ENCODE measurements at regions not wholly inside any gene's neighbourhood (a gene's known extent, or its start where the extent isn't known, plus 50 kb on each side); places are given as distances from the start of the nearest gene placed in this dataset.
A peak's percentile ranks its signal among the peaks of the same experiment; 100 is the strongest.
"Not testable (repeated sequence)": the region's sequence is repeated elsewhere in the genome, so short reads cannot be mapped to it uniquely, and the experiment has no call there.

- peaks cover 3 to 5% (median 3%) of the 10 kb centered on the region in 3 donors for H3K9me3 Mint-ChIP-seq
- Histone ChIP-seq H3K27me3 (replicated peaks in 1 of 2; ENCODE audit: control insufficient read depth in 2 of 2, extremely low read depth in 1 of 2, insufficient read depth in 2 of 2, low read length in 1 of 2) (no peaks in the 10 kb centered on the region), H3K27ac (ENCODE audit: low read length) (no peak overlapping the region), H3K4me1 (ENCODE audit: control insufficient read depth in 1 of 2, extremely low read depth in 1 of 2, insufficient read depth in 2 of 2, low read length in 2 of 2) (no peaks in the 10 kb centered on the region), H3K36me3 (ENCODE audit: control insufficient read depth in 2 of 2, extremely low read depth in 1 of 2, insufficient read depth in 1 of 2, low read length in 1 of 2) (no peaks in the 10 kb centered on the region), H3K9me3 (no peaks in the 10 kb centered on the region), H3K4me3 (ENCODE audit: control insufficient read depth in 1 of 2, extremely low read depth in 1 of 2, low read length in 1 of 2) (no peak overlapping the region)
- WGBS (ENCODE audit: insufficient coverage) = 57% methylated on average over 1 of the region's 1 CpG
- no peaks in the 10 kb centered on the region for H3K36me3 Mint-ChIP-seq
- CTCF ChIA-PET = no interaction called here
- DNase-seq (no peak), ATAC-seq (replicated peaks in 1 of 4) (no peak)
- no peaks in the 10 kb centered on the region for H3K4me1 Mint-ChIP-seq
- no peaks in the 10 kb centered on the region for H3K27me3 Mint-ChIP-seq
- H3K27ac Mint-ChIP-seq = no peak overlapping the region
- no peak overlapping the region for H3K4me3 Mint-ChIP-seq
- POLR2A ChIA-PET = no interaction called here
Measured at GRCh38 chr4:85039526-85039925, 73.0 kb upstream of the WDFY3 start.

GRCh38 chr4:85043812-85044496, 77.5 kb upstream of the WDFY3 start:
- H3K36me3 ChIP-seq (ENCODE audit: control insufficient read depth in 2 of 2, extremely low read depth in 1 of 2, insufficient read depth in 1 of 2, low read length in 1 of 2); H3K36me3 Mint-ChIP-seq; H3K27ac ChIP-seq (ENCODE audit: low read length); H3K4me1 ChIP-seq (ENCODE audit: control insufficient read depth in 1 of 2, extremely low read depth in 1 of 2, insufficient read depth in 2 of 2, low read length in 2 of 2); H3K4me3 Mint-ChIP-seq; H3K9me3 Mint-ChIP-seq; POLR2A ChIA-PET; H3K4me1 Mint-ChIP-seq; H3K27me3 ChIP-seq (replicated peaks in 1 of 2; ENCODE audit: control insufficient read depth in 2 of 2, extremely low read depth in 1 of 2, insufficient read depth in 2 of 2, low read length in 1 of 2); H3K4me3 ChIP-seq (ENCODE audit: control insufficient read depth in 1 of 2, extremely low read depth in 1 of 2, low read length in 1 of 2); H3K27ac Mint-ChIP-seq; H3K9me3 ChIP-seq; H3K27me3 Mint-ChIP-seq: not testable (repeated sequence)
- peak in 3 of 35 experiments; percentile 1 to 20 (median 1) for DNase-seq
- ATAC-seq (replicated peaks in 1 of 4) = peak in 1 of 4 experiments; percentile 9
- WGBS (ENCODE audit: insufficient coverage) = 77% methylated on average over 5 of the region's 6 CpGs
- CTCF ChIA-PET = interaction anchor here in 1 of 2 donors (0.5 kb wide), 1 partner anchor 83 kb away, joined by 3 read pairs; no protein-coding TSS in a partner anchor

GRCh38 chr4:85050736-85051135, 84.2 kb upstream of the WDFY3 start:
- Mint-ChIP-seq H3K27ac (no peak overlapping the region), H3K4me3 (no peak overlapping the region), H3K9me3 (peaks cover 6 to 15% (median 6%) of the 10 kb centered on the region in 3 donors), H3K4me1 (no peaks in the 10 kb centered on the region), H3K36me3 (no peaks in the 10 kb centered on the region), H3K27me3 (no peaks in the 10 kb centered on the region)
- ChIA-PET CTCF (no interaction called here), POLR2A (no interaction called here)
- WGBS (ENCODE audit: insufficient coverage) = no CpG with 5 or more reads among the region's 1 CpG
- Histone ChIP-seq H3K27ac (ENCODE audit: low read length) (no peak overlapping the region), H3K27me3 (replicated peaks in 1 of 2; ENCODE audit: control insufficient read depth in 2 of 2, extremely low read depth in 1 of 2, insufficient read depth in 2 of 2, low read length in 1 of 2) (peaks cover 0 to 2% of the 10 kb centered on the region in 2 experiments), H3K9me3 (no peaks in the 10 kb centered on the region), H3K4me1 (ENCODE audit: control insufficient read depth in 1 of 2, extremely low read depth in 1 of 2, insufficient read depth in 2 of 2, low read length in 2 of 2) (no peaks in the 10 kb centered on the region), H3K4me3 (ENCODE audit: control insufficient read depth in 1 of 2, extremely low read depth in 1 of 2, low read length in 1 of 2) (no peak overlapping the region), H3K36me3 (ENCODE audit: control insufficient read depth in 2 of 2, extremely low read depth in 1 of 2, insufficient read depth in 1 of 2, low read length in 1 of 2) (no peaks in the 10 kb centered on the region)
- ATAC-seq (replicated peaks in 1 of 4) (no peak), DNase-seq (no peak)

GRCh38 chr4:85051526-85051925, 85.0 kb upstream of the WDFY3 start:
- ChIA-PET CTCF (no interaction called here), POLR2A (no interaction called here)
- no peak for DNase-seq
- Mint-ChIP-seq H3K27me3 (no peaks in the 10 kb centered on the region), H3K36me3 (no peaks in the 10 kb centered on the region), H3K4me1 (no peaks in the 10 kb centered on the region), H3K4me3 (no peak overlapping the region), H3K27ac (no peak overlapping the region), H3K9me3 (peaks cover 6 to 10% (median 6%) of the 10 kb centered on the region in 3 donors)
- no peak overlapping the region for H3K4me3 ChIP-seq (ENCODE audit: control insufficient read depth in 1 of 2, extremely low read depth in 1 of 2, low read length in 1 of 2)
- no peaks in the 10 kb centered on the region for H3K36me3 ChIP-seq (ENCODE audit: control insufficient read depth in 2 of 2, extremely low read depth in 1 of 2, insufficient read depth in 1 of 2, low read length in 1 of 2)
- H3K9me3 ChIP-seq = no peaks in the 10 kb centered on the region
- peaks cover 0 to 2% of the 10 kb centered on the region in 2 experiments for H3K27me3 ChIP-seq (replicated peaks in 1 of 2; ENCODE audit: control insufficient read depth in 2 of 2, extremely low read depth in 1 of 2, insufficient read depth in 2 of 2, low read length in 1 of 2)
- no peaks in the 10 kb centered on the region for H3K4me1 ChIP-seq (ENCODE audit: control insufficient read depth in 1 of 2, extremely low read depth in 1 of 2, insufficient read depth in 2 of 2, low read length in 2 of 2)
- no peak for ATAC-seq (replicated peaks in 1 of 4)
- H3K27ac ChIP-seq (ENCODE audit: low read length) = no peak overlapping the region
- WGBS (ENCODE audit: insufficient coverage) = 0% methylated on average over 1 of the region's 2 CpGs

- H3K9me3 Mint-ChIP-seq; H3K9me3 ChIP-seq; ATAC-seq (replicated peaks in 1 of 4); H3K27me3 Mint-ChIP-seq; H3K4me1 ChIP-seq (ENCODE audit: control insufficient read depth in 1 of 2, extremely low read depth in 1 of 2, insufficient read depth in 2 of 2, low read length in 2 of 2); DNase-seq; H3K4me3 Mint-ChIP-seq; H3K27ac ChIP-seq (ENCODE audit: low read length); H3K27ac Mint-ChIP-seq; POLR2A ChIA-PET; CTCF ChIA-PET; H3K36me3 ChIP-seq (ENCODE audit: control insufficient read depth in 2 of 2, extremely low read depth in 1 of 2, insufficient read depth in 1 of 2, low read length in 1 of 2); H3K36me3 Mint-ChIP-seq; H3K4me1 Mint-ChIP-seq; H3K4me3 ChIP-seq (ENCODE audit: control insufficient read depth in 1 of 2, extremely low read depth in 1 of 2, low read length in 1 of 2); H3K27me3 ChIP-seq (replicated peaks in 1 of 2; ENCODE audit: control insufficient read depth in 2 of 2, extremely low read depth in 1 of 2, insufficient read depth in 2 of 2, low read length in 1 of 2): not testable (repeated sequence)
- 80% methylated on average over 1 of the region's 3 CpGs for WGBS (ENCODE audit: insufficient coverage)
Measured at GRCh38 chr4:85054925-85055324, 88.4 kb upstream of the WDFY3 start.

GRCh38 chr4:85058551-85058950, 92.1 kb upstream of the WDFY3 start:
- no peak overlapping the region for H3K4me3 ChIP-seq (ENCODE audit: control insufficient read depth in 1 of 2, extremely low read depth in 1 of 2, low read length in 1 of 2)
- peaks cover 0 to 9% (median 4%) of the 10 kb centered on the region in 3 donors for H3K9me3 Mint-ChIP-seq
- peaks cover 0 to 2% of the 10 kb centered on the region in 2 experiments for H3K27me3 ChIP-seq (replicated peaks in 1 of 2; ENCODE audit: control insufficient read depth in 2 of 2, extremely low read depth in 1 of 2, insufficient read depth in 2 of 2, low read length in 1 of 2)
- WGBS (ENCODE audit: insufficient coverage) = 100% methylated on average over 1 of the region's 3 CpGs
- ChIA-PET POLR2A (no interaction called here), CTCF (no interaction called here)
- H3K27ac Mint-ChIP-seq = no peak overlapping the region
- no peak for DNase-seq
- H3K36me3 Mint-ChIP-seq = no peaks in the 10 kb centered on the region
- H3K27ac ChIP-seq (ENCODE audit: low read length) = no peak overlapping the region
- no peaks in the 10 kb centered on the region for H3K4me1 Mint-ChIP-seq
- no peak for ATAC-seq (replicated peaks in 1 of 4)
- H3K4me3 Mint-ChIP-seq = no peak overlapping the region
- H3K9me3 ChIP-seq = no peaks in the 10 kb centered on the region
- H3K4me1 ChIP-seq (ENCODE audit: control insufficient read depth in 1 of 2, extremely low read depth in 1 of 2, insufficient read depth in 2 of 2, low read length in 2 of 2) = no peaks in the 10 kb centered on the region
- H3K36me3 ChIP-seq (ENCODE audit: control insufficient read depth in 2 of 2, extremely low read depth in 1 of 2, insufficient read depth in 1 of 2, low read length in 1 of 2) = no peaks in the 10 kb centered on the region
- peaks cover 0 to 3% of the 10 kb centered on the region in 2 donors for H3K27me3 Mint-ChIP-seq

- Mint-ChIP-seq H3K27me3 (peaks cover 0 to 3% of the 10 kb centered on the region in 2 donors), H3K4me3 (no peak overlapping the region), H3K27ac (no peak overlapping the region), H3K4me1 (no peaks in the 10 kb centered on the region), H3K9me3 (peaks cover 0 to 9% (median 4%) of the 10 kb centered on the region in 3 donors), H3K36me3 (no peaks in the 10 kb centered on the region)
- H3K4me3 ChIP-seq (ENCODE audit: control insufficient read depth in 1 of 2, extremely low read depth in 1 of 2, low read length in 1 of 2) = no peak overlapping the region
- WGBS (ENCODE audit: insufficient coverage) = no CpG with 5 or more reads among the region's 1 CpG
- no peaks in the 10 kb centered on the region for H3K36me3 ChIP-seq (ENCODE audit: control insufficient read depth in 2 of 2, extremely low read depth in 1 of 2, insufficient read depth in 1 of 2, low read length in 1 of 2)
- DNase-seq (no peak), ATAC-seq (replicated peaks in 1 of 4) (no peak)
- no peaks in the 10 kb centered on the region for H3K27me3 ChIP-seq (replicated peaks in 1 of 2; ENCODE audit: control insufficient read depth in 2 of 2, extremely low read depth in 1 of 2, insufficient read depth in 2 of 2, low read length in 1 of 2)
- no peak overlapping the region for H3K27ac ChIP-seq (ENCODE audit: low read length)
- ChIA-PET CTCF (no interaction called here), POLR2A (no interaction called here)
- H3K9me3 ChIP-seq = no peaks in the 10 kb centered on the region
- no peaks in the 10 kb centered on the region for H3K4me1 ChIP-seq (ENCODE audit: control insufficient read depth in 1 of 2, extremely low read depth in 1 of 2, insufficient read depth in 2 of 2, low read length in 2 of 2)
Measured at GRCh38 chr4:85061974-85062373, 95.5 kb upstream of the WDFY3 start.
